ENCODE measurements at regions not wholly inside any gene's neighbourhood (a gene's known extent, or its start where the extent isn't known, plus 50 kb on each side); places are given as distances from the start of the nearest gene placed in this dataset.

- no peak for TF ChIP-seq CTCF (conservative IDR thresholded peaks at IDR 0.05 in 1 of 2, IDR thresholded peaks at IDR 0.05 in 1 of 2; ENCODE audit: extremely low read depth in 1 of 2, insufficient read depth in 1 of 2, low read depth in 1 of 2, low read length in 2 of 2)
- no peak for TF ChIP-seq EZH2 (IDR thresholded peaks at IDR 0.05; ENCODE audit: borderline replicate concordance, low read length)
These were observed 254.5 kb downstream of the ELAVL2 start for GRCh38 chr9:23571414-23572104.
